CD4-positive, alpha-beta memory T cell (primary cell): ENCODE measurements at regions not wholly inside any gene's neighbourhood (a gene's known extent, or its start where the extent isn't known, plus 50 kb on each side); places are given as distances from the start of the nearest gene placed in this dataset.

ENCODE experiments used
- CTCF ChIA-PET: fragments of 350-600 bp; sonication (Branson Sonifier 250); formaldehyde crosslinking; loops from one replicate; lab custom pipeline; 2021; ENCODE audit warnings: inconsistent platforms; ENCODE audit not compliant: partially characterized antibody; lab: Charles Lee
- POLR2A ChIA-PET: fragments of 350-600 bp; sonication (Branson Sonifier 250); formaldehyde crosslinking; loops from one replicate; lab custom pipeline; 2021; ENCODE audit not compliant: partially characterized antibody; lab: Charles Lee
- DNase-seq, 5 donors: peaks; one replicate each; pipeline versions ENCODE4 v3.0.0 to v3.0.0-alpha.2; 2020 to 2022; ENCODE audit warnings: mixed read lengths in 1 of 5
- H3K27ac ChIP-seq: one replicate; pipeline ENCODE4 v1.7.0; 2013; ENCODE audit warnings: low read depth, low read length
- H3K27me3 ChIP-seq: 2 replicates; pipeline ENCODE4 v1.7.0; 2013; ENCODE audit warnings: mild to moderate bottlenecking, low read length, moderate library complexity; ENCODE audit not compliant: insufficient read depth
- H3K36me3 ChIP-seq: 2 replicates; pipeline ENCODE4 v1.7.0; 2013; ENCODE audit warnings: mild to moderate bottlenecking, low read length, moderate library complexity; ENCODE audit not compliant: insufficient read depth
- H3K4me1 ChIP-seq: 2 replicates; pipeline ENCODE4 v1.7.0; 2013; ENCODE audit warnings: mild to moderate bottlenecking, low read length, moderate library complexity; ENCODE audit not compliant: insufficient read depth
- H3K4me3 ChIP-seq, 2 donors: one replicate each; pipeline ENCODE4 v1.7.0; 2013; ENCODE audit warnings: low read length in 2 of 2, mild to moderate bottlenecking in 1 of 2
- H3K9me3 ChIP-seq, 2 donors: one replicate each; pipeline ENCODE4 v1.7.0; 2013; ENCODE audit warnings: low read length in 2 of 2, control low read depth in 1 of 2; ENCODE audit not compliant: control insufficient read depth in 1 of 2
- H3K27ac Mint-ChIP-seq, 7 donors: one replicate each; pipeline ENCODE4 v1.8.0; 2020 to 2021; ENCODE audit warnings: mixed read lengths in 7 of 7, mild to moderate bottlenecking in 6 of 7, inconsistent platforms in 3 of 7, moderate library complexity in 3 of 7
- H3K27me3 Mint-ChIP-seq, 2 donors: one replicate each; pipeline ENCODE4 v1.8.0; 2020 to 2021; ENCODE audit warnings: mixed read lengths in 2 of 2
- H3K36me3 Mint-ChIP-seq, 2 donors: one replicate each; pipeline ENCODE4 v1.8.0; 2020 to 2021; ENCODE audit warnings: mixed read lengths in 2 of 2, inconsistent platforms in 1 of 2, mild to moderate bottlenecking in 1 of 2
- H3K4me1 Mint-ChIP-seq, 4 donors: one replicate each; pipeline ENCODE4 v1.8.0; 2020 to 2021; ENCODE audit warnings: mixed read lengths in 4 of 4, mild to moderate bottlenecking in 1 of 4
- H3K4me3 Mint-ChIP-seq, 8 donors: one replicate each; pipeline ENCODE4 v1.8.0; 2020 to 2021; ENCODE audit warnings: mixed read lengths in 8 of 8, mild to moderate bottlenecking in 7 of 8, moderate library complexity in 6 of 8, inconsistent platforms in 3 of 8
- H3K9me3 Mint-ChIP-seq, 8 donors: one replicate each; pipeline ENCODE4 v1.8.0; 2020 to 2021; ENCODE audit warnings: mixed read lengths in 8 of 8, mild to moderate bottlenecking in 5 of 8, inconsistent platforms in 3 of 8, moderate library complexity in 1 of 8
- intact Hi-C: fragments of 100-400 bp; cut with micrococcal nuclease; formaldehyde crosslinking; loops from one replicate; pipeline ENCODE4 v1.15.1; 2023

GRCh38 chr12:23057571-23057970, 432.6 kb downstream of the ETNK1 start:
- POLR2A ChIA-PET: no interaction called here
- Mint-ChIP-seq H3K36me3 (no peaks in the 10 kb centered on the region), H3K9me3 (peaks cover 0 to 4% (median 0%) of the 10 kb centered on the region in 8 donors), H3K27me3 (no peaks in the 10 kb centered on the region), H3K4me1 (no peaks in the 10 kb centered on the region), H3K4me3 (no peak overlapping the region), H3K27ac (no peak overlapping the region)
- Histone ChIP-seq H3K4me1 (no peaks in the 10 kb centered on the region), H3K27me3 (no peaks in the 10 kb centered on the region), H3K36me3 (no peaks in the 10 kb centered on the region), H3K27ac (no peak overlapping the region), H3K9me3 (no peaks in the 10 kb centered on the region), H3K4me3 (no peak overlapping the region)
- intact Hi-C loops: no loop called here
- CTCF ChIA-PET: no interaction called here
- DNase-seq: no peak

- Mint-ChIP-seq H3K4me3 (no peak overlapping the region), H3K36me3 (no peaks in the 10 kb centered on the region), H3K27me3 (no peaks in the 10 kb centered on the region), H3K4me1 (no peaks in the 10 kb centered on the region), H3K9me3 (peaks cover 0 to 3% (median 0%) of the 10 kb centered on the region in 8 donors), H3K27ac (no peak overlapping the region)
- Histone ChIP-seq H3K4me3 (no peak overlapping the region), H3K9me3 (no peaks in the 10 kb centered on the region), H3K27ac (no peak overlapping the region), H3K4me1 (no peaks in the 10 kb centered on the region), H3K27me3 (no peaks in the 10 kb centered on the region), H3K36me3 (no peaks in the 10 kb centered on the region)
- ChIA-PET CTCF (no interaction called here), POLR2A (no interaction called here)
- DNase-seq: no peak
- intact Hi-C loops: no loop called here
These were observed 435.2 kb downstream of the ETNK1 start for GRCh38 chr12:23060161-23060560.

- Histone ChIP-seq H3K9me3 (no peaks in the 10 kb centered on the region), H3K4me3 (no peak overlapping the region), H3K27ac (no peak overlapping the region), H3K4me1 (no peaks in the 10 kb centered on the region), H3K36me3 (no peaks in the 10 kb centered on the region), H3K27me3 (no peaks in the 10 kb centered on the region)
- Mint-ChIP-seq H3K27me3 (no peaks in the 10 kb centered on the region), H3K36me3 (no peaks in the 10 kb centered on the region), H3K27ac (no peak overlapping the region), H3K9me3 (peaks cover 0 to 3% (median 0%) of the 10 kb centered on the region in 8 donors), H3K4me3 (no peak overlapping the region), H3K4me1 (no peaks in the 10 kb centered on the region)
- CTCF ChIA-PET: no interaction called here
- no peak for DNase-seq
- intact Hi-C loops: no loop called here
- POLR2A ChIA-PET: no interaction called here
These were observed 438.2 kb downstream of the ETNK1 start for GRCh38 chr12:23063206-23063605.

GRCh38 chr12:23066095-23066494, 441.1 kb downstream of the ETNK1 start:
- intact Hi-C loops: no loop called here
- DNase-seq: no peak
- no peaks in the 10 kb centered on the region for H3K27me3 Mint-ChIP-seq
- CTCF ChIA-PET: no interaction called here
- Histone ChIP-seq H3K27ac (no peak overlapping the region), H3K4me1 (no peaks in the 10 kb centered on the region), H3K36me3 (no peaks in the 10 kb centered on the region), H3K9me3 (no peaks in the 10 kb centered on the region), H3K27me3 (no peaks in the 10 kb centered on the region), H3K4me3 (no peak overlapping the region)
- no peaks in the 10 kb centered on the region for H3K36me3 Mint-ChIP-seq
- no peaks in the 10 kb centered on the region for H3K4me1 Mint-ChIP-seq
- POLR2A ChIA-PET: no interaction called here
- H3K9me3 Mint-ChIP-seq: peaks cover 0 to 3% (median 0%) of the 10 kb centered on the region in 8 donors
- H3K4me3 Mint-ChIP-seq: no peak overlapping the region
- no peak overlapping the region for H3K27ac Mint-ChIP-seq

GRCh38 chr12:23083267-23083666, 458.3 kb downstream of the ETNK1 start:
- ChIA-PET POLR2A (no interaction called here), CTCF (no interaction called here)
- Mint-ChIP-seq H3K4me3 (no peak overlapping the region), H3K27ac (no peak overlapping the region), H3K4me1 (no peaks in the 10 kb centered on the region), H3K36me3 (no peaks in the 10 kb centered on the region), H3K9me3 (peaks cover 0 to 7% (median 2%) of the 10 kb centered on the region in 8 donors), H3K27me3 (no peaks in the 10 kb centered on the region)
- Histone ChIP-seq H3K27me3 (no peaks in the 10 kb centered on the region), H3K27ac (no peak overlapping the region), H3K9me3 (no peaks in the 10 kb centered on the region), H3K36me3 (no peaks in the 10 kb centered on the region), H3K4me1 (no peaks in the 10 kb centered on the region), H3K4me3 (no peak overlapping the region)
- no peak for DNase-seq
- intact Hi-C loops: no loop called here

GRCh38 chr12:23084236-23084995, 459.4 kb downstream of the ETNK1 start:
- no peaks in the 10 kb centered on the region for H3K9me3 ChIP-seq
- ChIA-PET CTCF (no interaction called here), POLR2A (no interaction called here)
- Mint-ChIP-seq H3K27me3 (no peaks in the 10 kb centered on the region), H3K4me3 (no peak overlapping the region), H3K9me3 (peaks cover 0 to 7% (median 3%) of the 10 kb centered on the region in 8 donors), H3K4me1 (no peaks in the 10 kb centered on the region), H3K36me3 (no peaks in the 10 kb centered on the region), H3K27ac (no peak overlapping the region)
- intact Hi-C loops: no loop called here
- no peaks in the 10 kb centered on the region for H3K27me3 ChIP-seq
- no peaks in the 10 kb centered on the region for H3K36me3 ChIP-seq
- H3K4me1 ChIP-seq: no peaks in the 10 kb centered on the region
- H3K4me3 ChIP-seq: no peak overlapping the region
- DNase-seq: no peak
- H3K27ac ChIP-seq: no peak overlapping the region

GRCh38 chr12:23088594-23088993, 463.6 kb downstream of the ETNK1 start:
- Histone ChIP-seq H3K4me1 (no peaks in the 10 kb centered on the region), H3K27ac (no peak overlapping the region), H3K9me3 (no peaks in the 10 kb centered on the region), H3K36me3 (no peaks in the 10 kb centered on the region), H3K27me3 (no peaks in the 10 kb centered on the region), H3K4me3 (no peak overlapping the region)
- Mint-ChIP-seq H3K27me3 (no peaks in the 10 kb centered on the region), H3K27ac (no peak overlapping the region), H3K4me3 (no peak overlapping the region), H3K36me3 (no peaks in the 10 kb centered on the region), H3K9me3 (peaks cover 2 to 7% (median 5%) of the 10 kb centered on the region in 8 donors), H3K4me1 (no peaks in the 10 kb centered on the region)
- intact Hi-C loops: no loop called here
- CTCF ChIA-PET: no interaction called here
- POLR2A ChIA-PET: no interaction called here
- no peak for DNase-seq
